ENCODE measurements at regions not wholly inside any gene's neighbourhood (a gene's known extent, or its start where the extent isn't known, plus 50 kb on each side); places are given as distances from the start of the nearest gene placed in this dataset.

DNA sequence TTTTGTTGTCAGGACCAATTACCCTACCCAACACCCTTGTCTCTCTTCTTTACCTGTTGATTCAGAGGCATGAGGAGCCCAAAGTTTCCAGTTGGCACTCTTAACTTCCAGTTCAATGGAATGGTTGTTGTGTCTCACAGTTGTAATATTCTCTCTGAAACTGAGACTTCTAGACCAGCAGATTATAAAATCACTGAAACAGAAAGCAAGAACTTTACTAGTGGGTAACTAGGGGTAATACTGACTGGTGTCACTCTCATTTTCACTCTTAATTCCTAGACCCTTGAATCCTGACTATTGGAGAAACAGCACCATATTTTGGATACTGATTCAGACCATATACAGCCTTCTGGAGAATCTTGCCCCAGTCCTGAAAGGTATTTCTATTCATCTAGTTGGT lies 140.2 kb upstream of the MMS22L start:
- Histone ChIP-seq H3K27me3 (no peaks in the 10 kb centered on the region), H3K27ac (no peak overlapping the region), H3K36me3 (ENCODE audit: low read depth, missing control alignments) (no peaks in the 10 kb centered on the region), H3K4me3 (no peak overlapping the region), H3K9me3 (no peaks in the 10 kb centered on the region), H3K4me1 (no peaks in the 10 kb centered on the region)
- no peak for DNase-seq
- TF ChIP-seq, protein P1, sequence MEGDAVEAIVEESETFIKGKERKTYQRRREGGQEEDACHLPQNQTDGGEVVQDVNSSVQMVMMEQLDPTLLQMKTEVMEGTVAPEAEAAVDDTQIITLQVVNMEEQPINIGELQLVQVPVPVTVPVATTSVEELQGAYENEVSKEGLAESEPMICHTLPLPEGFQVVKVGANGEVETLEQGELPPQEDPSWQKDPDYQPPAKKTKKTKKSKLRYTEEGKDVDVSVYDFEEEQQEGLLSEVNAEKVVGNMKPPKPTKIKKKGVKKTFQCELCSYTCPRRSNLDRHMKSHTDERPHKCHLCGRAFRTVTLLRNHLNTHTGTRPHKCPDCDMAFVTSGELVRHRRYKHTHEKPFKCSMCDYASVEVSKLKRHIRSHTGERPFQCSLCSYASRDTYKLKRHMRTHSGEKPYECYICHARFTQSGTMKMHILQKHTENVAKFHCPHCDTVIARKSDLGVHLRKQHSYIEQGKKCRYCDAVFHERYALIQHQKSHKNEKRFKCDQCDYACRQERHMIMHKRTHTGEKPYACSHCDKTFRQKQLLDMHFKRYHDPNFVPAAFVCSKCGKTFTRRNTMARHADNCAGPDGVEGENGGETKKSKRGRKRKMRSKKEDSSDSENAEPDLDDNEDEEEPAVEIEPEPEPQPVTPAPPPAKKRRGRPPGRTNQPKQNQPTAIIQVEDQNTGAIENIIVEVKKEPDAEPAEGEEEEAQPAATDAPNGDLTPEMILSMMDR (IDR thresholded peaks at IDR 0.05) = no peak
- no peak for TF ChIP-seq POLR2A (IDR thresholded peaks at IDR 0.05)
- intact Hi-C loops (cut with DNase I; ENCODE audit: low total_unique reads) = no loop called here

DNA sequence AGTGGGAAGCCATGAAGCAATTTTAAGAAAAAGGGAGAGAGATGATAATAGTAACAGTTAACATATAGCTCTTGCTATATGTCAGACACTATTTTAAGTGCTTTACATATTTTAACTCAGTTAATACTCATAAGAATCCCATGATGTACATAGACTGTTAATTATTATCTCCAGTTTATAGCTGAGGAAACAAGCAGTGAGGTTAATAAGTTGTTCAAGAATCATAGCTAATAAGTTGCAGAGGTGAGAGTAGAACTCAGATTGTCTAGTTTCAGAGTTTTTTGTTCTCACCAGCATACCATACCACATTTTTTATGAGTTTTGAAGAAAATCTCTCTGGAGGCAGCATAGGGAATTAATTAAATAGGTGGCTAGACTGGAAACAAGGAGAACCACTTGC lies 144.6 kb upstream of the MMS22L start:
- H3K9me3 ChIP-seq = no peaks in the 10 kb centered on the region
- H3K4me3 ChIP-seq = no peak overlapping the region
- H3K27ac ChIP-seq = no peak overlapping the region
- no peaks in the 10 kb centered on the region for H3K4me1 ChIP-seq
- no peak for TF ChIP-seq POLR2A (IDR thresholded peaks at IDR 0.05)
- TF ChIP-seq, protein P1 (IDR thresholded peaks at IDR 0.05) = no peak
- no peak for DNase-seq
- no peaks in the 10 kb centered on the region for H3K36me3 ChIP-seq (ENCODE audit: low read depth, missing control alignments)
- intact Hi-C loops (cut with DNase I; ENCODE audit: low total_unique reads) = no loop called here
- H3K27me3 ChIP-seq = no peaks in the 10 kb centered on the region

DNA sequence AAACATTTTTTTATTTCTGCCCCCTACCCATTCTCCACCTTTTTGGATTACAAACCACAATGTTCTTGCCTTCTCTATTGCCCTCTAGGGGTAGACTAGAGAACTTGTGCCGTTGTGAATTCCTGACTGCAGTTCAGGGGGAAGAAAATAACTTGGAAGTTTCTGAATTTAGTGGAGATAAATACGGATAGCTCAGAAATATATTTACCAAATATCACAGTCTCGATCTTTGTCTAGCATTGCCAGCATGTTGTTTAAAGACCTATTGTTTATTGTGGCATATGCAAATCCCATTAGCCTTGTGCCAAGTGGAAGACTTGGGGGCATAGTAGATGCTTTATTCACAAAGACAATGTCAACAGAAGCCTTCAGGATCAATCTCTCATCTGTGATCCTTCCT lies 154.1 kb upstream of the MMS22L start:
- no peak for DNase-seq
- intact Hi-C loops (cut with DNase I; ENCODE audit: low total_unique reads) = no loop called here
- Histone ChIP-seq H3K36me3 (ENCODE audit: low read depth, missing control alignments) (no peaks in the 10 kb centered on the region), H3K4me3 (no peak overlapping the region), H3K9me3 (no peaks in the 10 kb centered on the region), H3K4me1 (no peaks in the 10 kb centered on the region), H3K27ac (no peak overlapping the region), H3K27me3 (no peaks in the 10 kb centered on the region)
- WGBS, 2 donors = 14 to 21% methylated on average over 3 of the region's 3 CpGs
- TF ChIP-seq, protein P1 (IDR thresholded peaks at IDR 0.05) = peak in 2 of 3 experiments; percentile 39 to 55
- no peak for TF ChIP-seq POLR2A (IDR thresholded peaks at IDR 0.05)

DNA sequence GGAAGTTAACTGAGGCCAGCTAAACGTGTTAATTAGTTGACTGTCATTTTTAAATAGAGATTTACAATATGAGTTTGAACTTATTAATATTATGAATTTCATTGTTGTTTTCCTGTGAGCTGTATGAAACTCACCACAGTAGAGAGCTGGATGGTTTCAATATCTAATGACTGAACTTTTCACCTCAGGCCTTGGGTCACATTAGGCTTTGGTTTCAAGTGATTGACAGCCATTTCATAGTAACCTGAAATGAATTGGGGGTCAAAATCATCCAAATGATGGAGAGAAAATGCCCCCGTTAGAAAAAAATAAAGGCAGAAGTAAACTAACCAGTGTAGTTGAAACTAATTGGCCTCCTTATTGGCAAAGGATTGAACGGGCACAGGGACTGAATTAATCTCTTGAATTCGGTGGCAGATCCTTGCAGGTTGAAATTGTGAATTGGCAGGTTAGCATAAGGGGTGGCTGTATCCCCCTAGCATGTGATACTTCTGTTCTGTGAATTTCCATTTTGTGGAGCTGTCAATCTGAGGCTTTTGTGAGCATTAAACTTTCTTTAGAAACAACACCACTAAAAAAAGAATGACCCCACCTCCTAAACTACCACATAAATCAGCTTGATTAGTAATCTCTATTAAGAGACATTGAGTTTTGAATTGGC lies 155.1 kb upstream of the MMS22L start:
- no peak for DNase-seq
- H3K9me3 ChIP-seq = no peaks in the 10 kb centered on the region
- intact Hi-C loops (cut with DNase I; ENCODE audit: low total_unique reads) = no loop called here
- H3K4me1 ChIP-seq = no peaks in the 10 kb centered on the region
- no peaks in the 10 kb centered on the region for H3K36me3 ChIP-seq (ENCODE audit: low read depth, missing control alignments)
- TF ChIP-seq, protein P1 (IDR thresholded peaks at IDR 0.05) = no peak
- TF ChIP-seq POLR2A (IDR thresholded peaks at IDR 0.05) = no peak
- no peak overlapping the region for H3K27ac ChIP-seq
- H3K27me3 ChIP-seq = no peaks in the 10 kb centered on the region
- 72 to 79% methylated on average over 4 of the region's 4 CpGs for WGBS, 2 donors
- H3K4me3 ChIP-seq = no peak overlapping the region

DNA sequence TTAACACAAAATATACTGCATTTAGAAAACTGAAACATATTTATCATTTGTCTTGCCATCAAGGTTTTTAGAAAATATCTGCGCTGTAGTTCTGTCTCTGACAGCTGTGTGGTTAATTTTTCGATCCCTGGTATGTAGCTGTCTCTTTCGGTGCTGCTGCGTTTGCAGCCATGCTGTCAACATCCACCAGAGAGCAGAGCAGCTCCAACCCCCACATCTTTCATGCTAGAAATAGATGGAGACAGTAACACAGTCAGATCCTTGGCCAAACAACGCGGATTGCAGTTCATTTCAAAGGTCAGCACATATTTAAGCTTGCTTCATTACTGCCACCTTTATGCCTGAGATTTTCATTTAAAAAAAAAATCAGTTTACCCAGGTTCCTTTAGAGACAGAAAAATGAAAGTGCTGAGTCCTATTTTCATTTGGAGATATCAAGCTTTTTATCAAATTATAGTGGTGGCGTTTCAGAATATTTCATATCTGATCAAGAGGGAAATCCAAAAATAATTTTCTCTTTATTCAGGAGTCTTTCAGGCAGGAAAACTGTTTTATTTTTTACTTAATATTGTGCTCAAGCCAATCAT lies 157.7 kb upstream of the MMS22L start:
- Histone ChIP-seq H3K4me3 (no peak overlapping the region), H3K27ac (no peak overlapping the region), H3K27me3 (no peaks in the 10 kb centered on the region), H3K4me1 (no peaks in the 10 kb centered on the region), H3K36me3 (ENCODE audit: low read depth, missing control alignments) (no peaks in the 10 kb centered on the region), H3K9me3 (no peaks in the 10 kb centered on the region)
- intact Hi-C loops (cut with DNase I; ENCODE audit: low total_unique reads) = no loop called here
- DNase-seq = peak; percentile 43
- WGBS, 2 donors = 20 to 33% methylated on average over 7 of the region's 7 CpGs
- TF ChIP-seq POLR2A (IDR thresholded peaks at IDR 0.05) = no peak
- TF ChIP-seq, protein P1 (IDR thresholded peaks at IDR 0.05) = no peak

Data from testis (tissue), 2 donors.